SK-N-MC (cell line): ENCODE measurements at regions not wholly inside any gene's neighbourhood (a gene's known extent, or its start where the extent isn't known, plus 50 kb on each side); places are given as distances from the start of the nearest gene placed in this dataset.

Experiments used
- EZH2 ChIP-seq: fragments of 200-600 bp; sonication (generic); IDR thresholded peaks from one replicate; pipeline ENCODE4 v1.6.1; 2017; ENCODE audit warnings: antibody characterized with exemption
- FOXP2 ChIP-seq: optimal IDR thresholded peaks from 2 replicates; pipeline ENCODE3; 2011; ENCODE audit warnings: mild to moderate bottlenecking, moderate library complexity; ENCODE audit not compliant: insufficient read depth; ENCODE audit errors: extremely low read length, control extremely low read depth
- POLR2AphosphoS5 ChIP-seq: IDR thresholded peaks from 2 replicates; pipeline ENCODE4 v1.6.1; 2012; ENCODE audit warnings: mild to moderate bottlenecking, low read depth, low read length, borderline replicate concordance

DNA sequence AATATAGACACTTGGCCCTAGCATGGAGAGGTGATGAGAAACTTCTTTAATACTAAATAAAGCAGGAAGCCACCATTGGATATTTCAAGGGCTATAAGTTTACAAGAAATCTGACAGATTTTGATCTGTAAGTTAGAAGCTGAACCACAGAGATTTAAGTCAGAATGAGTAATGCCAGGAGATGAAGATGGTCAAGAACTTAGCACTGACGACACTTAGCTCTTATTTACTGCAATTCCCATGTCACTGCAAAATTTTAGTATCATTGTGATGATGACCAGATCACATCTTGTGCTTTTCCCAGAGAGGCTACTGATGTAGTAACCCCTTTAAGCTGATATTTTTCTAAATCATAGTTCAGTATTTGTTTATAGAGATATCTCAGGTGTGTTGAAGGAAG is 59.4 kb upstream of the CD96 start:
- TF ChIP-seq EZH2 = no peak
- TF ChIP-seq POLR2AphosphoS5 = no peak
- TF ChIP-seq FOXP2 = no peak
